IMR-90 (cell line): ENCODE measurements at regions not wholly inside any gene's neighbourhood (a gene's known extent, or its start where the extent isn't known, plus 50 kb on each side); places are given as distances from the start of the nearest gene placed in this dataset.
"Not testable (repeated sequence)": the region's sequence is repeated elsewhere in the genome, so short reads cannot be mapped to it uniquely, and the experiment has no call there.

Experiments
- ATAC-seq: fragments of 200-7000 bp; cut with Tn5 transposase; 2 replicates; pipeline ENCODE4 v1.9.1; 2020; ENCODE audit warnings: low read depth, mild to moderate bottlenecking, moderate library complexity
- BruUV-seq: library from RNA; stranded (reverse); fragments of 400-500 nt; replicated peaks from 2 replicates; lab custom pipeline; 2021; lab: Mats Ljungman, UMichigan
- CTCF ChIA-PET: fragments of 300-600 bp; formaldehyde crosslinking; extraction: SDS; loops from one replicate; lab custom pipeline; 2021; ENCODE audit warnings: antibody characterized with exemption; lab: Yijun Ruan, JAX
- POLR2A ChIA-PET: fragments of 300-600 bp; sonication (Branson Sonifier 250); formaldehyde crosslinking; loops from one replicate; lab custom pipeline; 2022; ENCODE audit warnings: antibody characterized with exemption; ENCODE audit not compliant: unreplicated experiment; lab: Charles Lee
- DNase-seq: peaks from one replicate; pipeline ENCODE4 v3.0.0; 2013
- H2AFZ ChIP-seq: replicated peaks from 2 replicates; pipeline ENCODE3; 2013; ENCODE audit warnings: low read length, mild to moderate bottlenecking; ENCODE audit not compliant: poor library complexity
- H2AK5ac ChIP-seq: 2 replicates; pipeline ENCODE4 v1.6.1; 2013; ENCODE audit warnings: low read depth, low read length, inconsistent platforms
- H2AK9ac ChIP-seq: replicated peaks from 2 replicates; pipeline ENCODE3; 2013; ENCODE audit warnings: mild to moderate bottlenecking, low read depth, low read length, moderate library complexity; ENCODE audit not compliant: poor library complexity
- H2BK120ac ChIP-seq: 2 replicates; pipeline ENCODE4 v1.6.1; 2013; ENCODE audit warnings: low read depth, low read length, inconsistent platforms
- H2BK15ac ChIP-seq: 3 replicates; pipeline ENCODE4 v1.6.1; 2013; ENCODE audit warnings: low read depth, low read length, inconsistent platforms
- H2BK20ac ChIP-seq: 2 replicates; pipeline ENCODE4 v1.6.1; 2013; ENCODE audit warnings: low read depth, mild to moderate bottlenecking, inconsistent platforms, low read length, moderate library complexity
- H2BK5ac ChIP-seq: 2 replicates; pipeline ENCODE4 v1.6.1; 2013; ENCODE audit warnings: mild to moderate bottlenecking, low read depth, low read length, inconsistent platforms; ENCODE audit not compliant: poor library complexity, severe bottlenecking
- H3K14ac ChIP-seq: replicated peaks from 2 replicates; pipeline ENCODE4 v1.6.1; 2013; ENCODE audit warnings: low read depth, low read length, inconsistent platforms
- H3K18ac ChIP-seq: 2 replicates; pipeline ENCODE4 v1.6.1; 2013; ENCODE audit warnings: low read depth, low read length, control low read depth
- H3K23ac ChIP-seq: 2 replicates; pipeline ENCODE4 v1.6.1; 2013; ENCODE audit warnings: low read depth, low read length, inconsistent platforms
- H3K27ac ChIP-seq: 2 replicates; pipeline ENCODE4 v1.5.1; 2013; ENCODE audit warnings: mild to moderate bottlenecking, control low read depth, low read length; ENCODE audit not compliant: insufficient read depth
- H3K27me3 ChIP-seq: 2 replicates; pipeline ENCODE4 v1.6.1; 2013; ENCODE audit warnings: low read length; ENCODE audit not compliant: control insufficient read depth, insufficient read depth
- H3K36me3 ChIP-seq: 2 replicates; pipeline ENCODE4 v1.6.1; 2013; ENCODE audit warnings: low read length, mixed read lengths; ENCODE audit not compliant: control insufficient read depth, insufficient read depth
- H3K4ac ChIP-seq: 2 replicates; pipeline ENCODE4 v1.6.1; 2013; ENCODE audit warnings: low read depth, low read length, inconsistent platforms
- H3K4me1 ChIP-seq: 2 replicates; pipeline ENCODE4 v1.6.1; 2013; ENCODE audit warnings: low read length, mixed read lengths; ENCODE audit not compliant: control insufficient read depth, insufficient read depth
- H3K4me2 ChIP-seq: 2 replicates; pipeline ENCODE4 v1.6.1; 2013; ENCODE audit warnings: low read depth, mild to moderate bottlenecking, control low read depth, low read length, moderate library complexity
- H3K4me3 ChIP-seq: 2 replicates; pipeline ENCODE4 v1.5.1; 2013; ENCODE audit warnings: low read depth, mild to moderate bottlenecking, control low read depth, low read length, moderate library complexity; ENCODE audit not compliant: insufficient read depth
- H3K56ac ChIP-seq: 2 replicates; pipeline ENCODE4 v1.6.1; 2013; ENCODE audit warnings: low read length, inconsistent platforms; ENCODE audit not compliant: insufficient read depth; ENCODE audit errors: extremely low read depth
- H3K79me1 ChIP-seq, 2 experiments: 2 replicates each; pipeline ENCODE4 v1.6.1; 2013; ENCODE audit warnings: low read length in 2 of 2, inconsistent platforms in 1 of 2, low read depth in 1 of 2
- H3K9ac ChIP-seq: 2 replicates; pipeline ENCODE4 v1.6.1; 2013; ENCODE audit warnings: low read depth, low read length, control low read depth
- H3K9me1 ChIP-seq: 2 replicates; pipeline ENCODE4 v1.6.1; 2013; ENCODE audit warnings: low read length, inconsistent platforms; ENCODE audit not compliant: insufficient read depth
- H3K9me3 ChIP-seq: 2 replicates; pipeline ENCODE4 v1.6.1; 2013; ENCODE audit warnings: low read length; ENCODE audit not compliant: control insufficient read depth, insufficient read depth
- H4K20me1 ChIP-seq: 2 replicates; pipeline ENCODE4 v1.6.1; 2013; ENCODE audit warnings: low read length, inconsistent platforms; ENCODE audit not compliant: insufficient read depth
- H4K5ac ChIP-seq: 2 replicates; pipeline ENCODE4 v1.6.1; 2013; ENCODE audit warnings: mild to moderate bottlenecking, low read depth, low read length, control low read depth
- H4K8ac ChIP-seq, 2 experiments: 2 replicates each; pipeline ENCODE4 v1.6.1; 2013; ENCODE audit warnings: low read depth in 2 of 2, low read length in 2 of 2, control low read depth in 1 of 2, inconsistent platforms in 1 of 2
- H4K91ac ChIP-seq: 2 replicates; pipeline ENCODE4 v1.6.1; 2013; ENCODE audit warnings: low read depth, low read length, inconsistent platforms; ENCODE audit not compliant: insufficient read depth
- WGBS, 2 experiments: methylation state at CpG; one replicate each; pipeline versions ENCODE4 v1.1.5 to v1.1.7; 2013; ENCODE audit warnings: missing lambda C conversion rate in 2 of 2; ENCODE audit not compliant: insufficient read length in 1 of 2; ENCODE audit errors: extremely low coverage in 2 of 2; 5-methylcytosine and 5-hydroxymethylcytosine counted together
- dilution Hi-C: fragments of 300-500 bp; cut with HindIII; formaldehyde crosslinking; loops from one replicate; pipeline ENCODE4 v1.14.3; 2018; ENCODE audit warnings: low sequenced_read_pairs; ENCODE audit not compliant: unreplicated experiment
- in situ Hi-C: fragments of 300-500 bp; cut with MboI; formaldehyde crosslinking; loops from 3 replicates; pipeline ENCODE4 v1.14.3; 2019; ENCODE audit warnings: low sequenced_read_pairs, inconsistent platforms, mixed read lengths
- intact Hi-C: fragments of 100-400 bp; cut with micrococcal nuclease; formaldehyde crosslinking; loops from 2 replicates; pipeline ENCODE4 v1.10.0; 2022

GRCh38 chr4:49218931-49219330 is 232.9 kb downstream of the CWH43 start:
- BruUV-seq, H2AK5ac ChIP-seq, H3K4ac ChIP-seq, POLR2A ChIA-PET, H2AK9ac ChIP-seq, H2AFZ ChIP-seq, H2BK120ac ChIP-seq, H3K4me3 ChIP-seq, dilution Hi-C loops, H3K27me3 ChIP-seq, H3K36me3 ChIP-seq, H3K27ac ChIP-seq, H3K14ac ChIP-seq, intact Hi-C loops, H4K8ac ChIP-seq, H4K20me1 ChIP-seq, H4K5ac ChIP-seq, H3K9ac ChIP-seq, H2BK20ac ChIP-seq, ATAC-seq, H3K23ac ChIP-seq, H3K56ac ChIP-seq, H3K9me1 ChIP-seq, H3K4me2 ChIP-seq, H4K91ac ChIP-seq, CTCF ChIA-PET, H2BK15ac ChIP-seq, DNase-seq, H3K79me1 ChIP-seq, H3K4me1 ChIP-seq, H3K18ac ChIP-seq, H2BK5ac ChIP-seq, in situ Hi-C loops: not testable (repeated sequence)
- peaks cover 33% of the 10 kb centered on the region for H3K9me3 ChIP-seq

- H2BK120ac ChIP-seq, H3K36me3 ChIP-seq, H2BK20ac ChIP-seq, H3K79me1 ChIP-seq, H3K14ac ChIP-seq, BruUV-seq, H3K9me1 ChIP-seq, H3K4me1 ChIP-seq, H2BK15ac ChIP-seq, H4K5ac ChIP-seq, H3K27ac ChIP-seq, H2AFZ ChIP-seq, ATAC-seq, H3K9ac ChIP-seq, H3K27me3 ChIP-seq, H3K4ac ChIP-seq, POLR2A ChIA-PET, H2AK5ac ChIP-seq, H3K4me3 ChIP-seq, dilution Hi-C loops, H4K8ac ChIP-seq, H2AK9ac ChIP-seq, H2BK5ac ChIP-seq, CTCF ChIA-PET, H4K91ac ChIP-seq, DNase-seq, H4K20me1 ChIP-seq, H3K56ac ChIP-seq, H3K18ac ChIP-seq, H3K4me2 ChIP-seq, intact Hi-C loops, in situ Hi-C loops, H3K23ac ChIP-seq: not testable (repeated sequence)
- H3K9me3 ChIP-seq: peaks cover 29% of the 10 kb centered on the region
- 30% methylated on average over 3 of the region's 4 CpGs; no CpG with 5 or more reads in 1 of the 2 experiments for WGBS, 2 experiments
These were observed 233.6 kb downstream of the CWH43 start for GRCh38 chr4:49219489-49220225.
